Karpas-422 (cell line): ENCODE measurements at regions not wholly inside any gene's neighbourhood (a gene's known extent, or its start where the extent isn't known, plus 50 kb on each side); places are given as distances from the start of the nearest gene placed in this dataset.
A peak's percentile ranks its signal among the peaks of the same experiment; 100 is the strongest.
"Not testable (repeated sequence)": the region's sequence is repeated elsewhere in the genome, so short reads cannot be mapped to it uniquely, and the experiment has no call there.

Experiments
- DNase-seq: peaks from one replicate; pipeline ENCODE4 v3.0.0-alpha.2; 2015
- H2AFZ ChIP-seq: fragments of 200-600 bp; sonication (generic); 2 replicates; pipeline ENCODE4 v1.6.1; 2014; ENCODE audit warnings: antibody characterized with exemption, low read length, mixed read lengths
- H3K27ac ChIP-seq: fragments of 200-600 bp; sonication (generic); 2 replicates; pipeline ENCODE4 v1.5.1; 2014; ENCODE audit warnings: mild to moderate bottlenecking, low read length, moderate library complexity
- H3K27me3 ChIP-seq: fragments of 200-600 bp; sonication (generic); 2 replicates; pipeline ENCODE4 v1.6.1; 2014; ENCODE audit warnings: low read length, mixed read lengths
- H3K36me3 ChIP-seq: fragments of 200-600 bp; sonication (generic); 2 replicates; pipeline ENCODE4 v1.6.1; 2014; ENCODE audit warnings: low read length, mixed read lengths; ENCODE audit not compliant: insufficient read depth
- H3K4me1 ChIP-seq: fragments of 200-600 bp; sonication (generic); 2 replicates; pipeline ENCODE4 v1.6.1; 2014; ENCODE audit warnings: mild to moderate bottlenecking, low read length, mixed read lengths
- H3K4me2 ChIP-seq: fragments of 200-600 bp; sonication (generic); 2 replicates; pipeline ENCODE4 v1.6.1; 2014; ENCODE audit warnings: low read length, low read depth, mild to moderate bottlenecking; ENCODE audit not compliant: poor library complexity, severe bottlenecking
- H3K4me3 ChIP-seq: fragments of 200-600 bp; sonication (generic); 2 replicates; pipeline ENCODE4 v1.5.1; 2014; ENCODE audit warnings: mild to moderate bottlenecking, antibody characterized with exemption, low read length, mixed read lengths
- H3K79me2 ChIP-seq: fragments of 200-600 bp; sonication (generic); 2 replicates; pipeline ENCODE4 v1.6.1; 2014; ENCODE audit warnings: mild to moderate bottlenecking, low read length, mixed read lengths
- H3K9ac ChIP-seq: fragments of 200-600 bp; sonication (generic); 2 replicates; pipeline ENCODE4 v1.6.0; 2014; ENCODE audit warnings: low read length
- H3K9me2 ChIP-seq: fragments of 200-600 bp; sonication (generic), shearing (Covaris generic); replicated peaks from 2 replicates; pipeline ENCODE4 v1.6.0; 2014; ENCODE audit warnings: mild to moderate bottlenecking, low read length, moderate library complexity; ENCODE audit not compliant: insufficient read depth
- H3K9me3 ChIP-seq: fragments of 300-700, 200-600 bp; sonication (generic); 2 replicates; pipeline ENCODE4 v1.6.1; 2014; ENCODE audit warnings: low read length, mixed read lengths
- H4K20me1 ChIP-seq: fragments of 200-600 bp; sonication (generic); 2 replicates; pipeline ENCODE4 v1.6.1; 2014; ENCODE audit warnings: mild to moderate bottlenecking, antibody characterized with exemption, low read length, low read depth; ENCODE audit not compliant: insufficient read depth

- not testable (repeated sequence) for H3K4me2 ChIP-seq, H3K9me2 ChIP-seq, H3K4me1 ChIP-seq, H3K27ac ChIP-seq, H3K27me3 ChIP-seq, H2AFZ ChIP-seq, H3K9me3 ChIP-seq, H3K9ac ChIP-seq, H3K36me3 ChIP-seq, H3K79me2 ChIP-seq, DNase-seq, H4K20me1 ChIP-seq, H3K4me3 ChIP-seq
Observed at GRCh38 chr3:195654746-195655145, 66.0 kb upstream of the MUC20 start.

GRCh38 chr3:195654138-195654537 is 66.6 kb upstream of the MUC20 start:
- not testable (repeated sequence) for H3K36me3 ChIP-seq, DNase-seq, H2AFZ ChIP-seq, H3K27ac ChIP-seq, H4K20me1 ChIP-seq, H3K9me3 ChIP-seq, H3K4me1 ChIP-seq, H3K4me2 ChIP-seq, H3K79me2 ChIP-seq, H3K27me3 ChIP-seq, H3K9ac ChIP-seq, H3K4me3 ChIP-seq, H3K9me2 ChIP-seq

- not testable (repeated sequence) for H3K4me1 ChIP-seq, H3K9me2 ChIP-seq, H4K20me1 ChIP-seq, H3K4me2 ChIP-seq, H3K27ac ChIP-seq, H3K36me3 ChIP-seq, H3K9me3 ChIP-seq, H3K9ac ChIP-seq, H3K4me3 ChIP-seq, H2AFZ ChIP-seq, H3K79me2 ChIP-seq, H3K27me3 ChIP-seq
- DNase-seq, result peak; percentile 46
Observed at GRCh38 chr3:195653641-195654040, 67.1 kb upstream of the MUC20 start.

GRCh38 chr3:195647912-195648702 is 64.4 kb upstream of the APOD start:
- H3K27ac ChIP-seq, H2AFZ ChIP-seq, H3K79me2 ChIP-seq, H3K27me3 ChIP-seq, H3K9me3 ChIP-seq, H3K4me1 ChIP-seq, H4K20me1 ChIP-seq, H3K9me2 ChIP-seq, DNase-seq, H3K4me2 ChIP-seq, H3K4me3 ChIP-seq, H3K36me3 ChIP-seq, H3K9ac ChIP-seq: not testable (repeated sequence)

- H3K27me3 ChIP-seq, H3K4me1 ChIP-seq, H3K27ac ChIP-seq, H3K36me3 ChIP-seq, H3K79me2 ChIP-seq, H3K9me2 ChIP-seq, H3K4me3 ChIP-seq, H2AFZ ChIP-seq, H4K20me1 ChIP-seq, DNase-seq, H3K4me2 ChIP-seq, H3K9me3 ChIP-seq, H3K9ac ChIP-seq: not testable (repeated sequence)
Observed at GRCh38 chr3:195645872-195646271, 62.1 kb upstream of the APOD start.

GRCh38 chr3:195643245-195643644 is 59.5 kb upstream of the APOD start:
- H3K79me2 ChIP-seq, DNase-seq, H4K20me1 ChIP-seq, H3K4me1 ChIP-seq, H2AFZ ChIP-seq, H3K36me3 ChIP-seq, H3K27me3 ChIP-seq, H3K9me3 ChIP-seq, H3K4me2 ChIP-seq, H3K27ac ChIP-seq, H3K9me2 ChIP-seq, H3K9ac ChIP-seq, H3K4me3 ChIP-seq: not testable (repeated sequence)

- not testable (repeated sequence) for H3K79me2 ChIP-seq, H3K27me3 ChIP-seq, H3K4me1 ChIP-seq
Observed at GRCh38 chr3:195642311-195642710, 58.6 kb upstream of the APOD start.

GRCh38 chr3:195638456-195638855 is 54.7 kb upstream of the APOD start:
- DNase-seq, H3K36me3 ChIP-seq, H3K4me2 ChIP-seq, H3K9me2 ChIP-seq, H3K4me1 ChIP-seq, H3K4me3 ChIP-seq, H3K79me2 ChIP-seq, H3K27ac ChIP-seq, H3K9ac ChIP-seq, H4K20me1 ChIP-seq, H3K9me3 ChIP-seq, H2AFZ ChIP-seq, H3K27me3 ChIP-seq: not testable (repeated sequence)

More at GRCh38 chr3:195642311-195642710, 58.6 kb upstream of the APOD start:
- not testable (repeated sequence) for H4K20me1 ChIP-seq, H3K4me2 ChIP-seq, H3K27ac ChIP-seq, H3K36me3 ChIP-seq, H3K9ac ChIP-seq, H3K9me3 ChIP-seq, DNase-seq, H3K4me3 ChIP-seq, H2AFZ ChIP-seq, H3K9me2 ChIP-seq
